Kidney (tissue), 13 donors: ENCODE measurements at regions not wholly inside any gene's neighbourhood (a gene's known extent, or its start where the extent isn't known, plus 50 kb on each side); places are given as distances from the start of the nearest gene placed in this dataset.

Experiments used
- DNase-seq, 5 donors: peaks; one replicate each; pipeline ENCODE4 v3.0.0-alpha.2; 2013 to 2020
- FAIRE-seq: peaks from 2 replicates; lab custom pipeline; 2012; peaks lifted over from hg19 to GRCh38; lab: Jason Lieb, UNC
- H3K27ac ChIP-seq, 2 donors: one replicate each; pipeline ENCODE4 v1.7.0; 2013; ENCODE audit warnings: low read depth in 2 of 2, low read length in 2 of 2, inconsistent platforms in 1 of 2
- H3K27me3 ChIP-seq: one replicate; pipeline ENCODE4 v1.7.1; 2013; ENCODE audit warnings: low read length, inconsistent platforms; ENCODE audit not compliant: control insufficient read depth, insufficient read depth
- H3K36me3 ChIP-seq, 3 donors: one replicate each; pipeline versions ENCODE4 v1.7.0 to v1.7.1; 2013; ENCODE audit warnings: low read length in 3 of 3, control low read depth in 1 of 3, inconsistent platforms in 1 of 3; ENCODE audit not compliant: insufficient read depth in 3 of 3, control insufficient read depth in 2 of 3
- H3K4me1 ChIP-seq, 3 donors: one replicate each; pipeline versions ENCODE4 v1.7.0 to v1.7.1; 2013; ENCODE audit warnings: low read length in 3 of 3, inconsistent platforms in 1 of 3, low read depth in 1 of 3; ENCODE audit not compliant: control insufficient read depth in 2 of 3, insufficient read depth in 2 of 3
- H3K4me3 ChIP-seq, 3 donors: one replicate each; pipeline versions ENCODE4 v1.7.0 to v1.8.1; 2013; ENCODE audit warnings: low read length in 3 of 3, control low read depth in 1 of 3, inconsistent platforms in 1 of 3
- H3K9ac ChIP-seq, 3 donors: one replicate each; pipeline versions ENCODE4 v1.7.0 to v1.7.1; 2013; ENCODE audit warnings: low read length in 3 of 3, control low read depth in 1 of 3, inconsistent platforms in 1 of 3
- H3K9me3 ChIP-seq, 3 donors: one replicate each; pipeline versions ENCODE4 v1.7.0 to v1.7.1; 2013; ENCODE audit warnings: low read length in 3 of 3, control low read depth in 1 of 3, inconsistent platforms in 1 of 3; ENCODE audit not compliant: control insufficient read depth in 2 of 3, insufficient read depth in 1 of 3
- intact Hi-C: fragments of 100-400 bp; cut with DNase I; formaldehyde crosslinking; loops from one replicate; pipeline ENCODE4 v1.11.1; 2022
- TF ChIP-seq, protein P1 (sequence below): IDR thresholded peaks from 3 replicates; pipeline ENCODE4 v1.5.1; 2012; ENCODE audit warnings: mild to moderate bottlenecking, moderate library complexity, borderline replicate concordance; ENCODE audit not compliant: insufficient read depth; ENCODE audit errors: extremely low read depth
- donor health status: control.
- donor health status: control.
- donor health status: control.
- donor health status: control.
- donor health status: control.
- donor health status: DM: yes; HTN: yes; CAD: no.
- donor health status: Normal renal cell carcinoma (clear cell type).

DNA sequence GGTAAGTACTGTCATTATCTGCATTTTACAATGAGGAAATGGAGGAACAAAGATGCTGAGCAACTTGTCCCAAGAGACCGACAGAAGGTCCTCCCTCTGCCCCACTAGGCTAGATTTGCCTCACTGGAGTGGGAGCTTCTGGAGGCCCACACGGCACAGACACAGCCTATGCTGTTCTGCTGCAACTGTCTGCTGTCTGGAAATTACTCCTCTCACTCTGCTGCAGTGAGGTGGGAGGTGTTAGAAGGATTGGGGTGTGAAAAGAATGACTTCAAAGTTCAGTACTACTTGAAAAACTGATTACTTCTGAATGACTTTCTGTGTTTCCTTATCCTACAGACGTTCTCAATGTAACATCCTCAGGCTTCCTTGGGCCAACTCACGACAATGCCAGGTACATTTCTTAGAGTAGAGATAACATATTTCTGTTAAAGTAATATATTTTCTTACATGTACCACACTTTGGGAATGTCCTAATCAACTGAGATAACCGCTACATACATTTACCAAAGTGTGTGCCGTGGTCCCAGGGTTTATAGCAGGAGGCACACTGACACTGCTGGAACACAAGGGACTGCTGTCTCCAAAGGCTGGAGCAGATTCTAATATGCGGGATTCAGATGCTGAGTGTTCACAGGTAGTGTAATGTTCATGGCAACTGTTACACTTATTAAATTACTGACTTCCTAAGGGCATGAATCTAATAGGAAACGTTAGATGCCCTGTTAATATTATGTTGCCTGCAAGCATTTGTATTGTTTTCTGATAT lies 53.5 kb upstream of the WASF3 start:
- no peak for DNase-seq
- no peak overlapping the region for H3K4me3 ChIP-seq
- intact Hi-C loops = no loop called here
- H3K27ac ChIP-seq = no peak overlapping the region
- no peak overlapping the region for H3K9ac ChIP-seq
- no peaks in the 10 kb centered on the region for H3K27me3 ChIP-seq
- no peaks in the 10 kb centered on the region for H3K4me1 ChIP-seq
- no peaks in the 10 kb centered on the region for H3K9me3 ChIP-seq
- no peaks in the 10 kb centered on the region for H3K36me3 ChIP-seq
- TF ChIP-seq, protein P1, sequence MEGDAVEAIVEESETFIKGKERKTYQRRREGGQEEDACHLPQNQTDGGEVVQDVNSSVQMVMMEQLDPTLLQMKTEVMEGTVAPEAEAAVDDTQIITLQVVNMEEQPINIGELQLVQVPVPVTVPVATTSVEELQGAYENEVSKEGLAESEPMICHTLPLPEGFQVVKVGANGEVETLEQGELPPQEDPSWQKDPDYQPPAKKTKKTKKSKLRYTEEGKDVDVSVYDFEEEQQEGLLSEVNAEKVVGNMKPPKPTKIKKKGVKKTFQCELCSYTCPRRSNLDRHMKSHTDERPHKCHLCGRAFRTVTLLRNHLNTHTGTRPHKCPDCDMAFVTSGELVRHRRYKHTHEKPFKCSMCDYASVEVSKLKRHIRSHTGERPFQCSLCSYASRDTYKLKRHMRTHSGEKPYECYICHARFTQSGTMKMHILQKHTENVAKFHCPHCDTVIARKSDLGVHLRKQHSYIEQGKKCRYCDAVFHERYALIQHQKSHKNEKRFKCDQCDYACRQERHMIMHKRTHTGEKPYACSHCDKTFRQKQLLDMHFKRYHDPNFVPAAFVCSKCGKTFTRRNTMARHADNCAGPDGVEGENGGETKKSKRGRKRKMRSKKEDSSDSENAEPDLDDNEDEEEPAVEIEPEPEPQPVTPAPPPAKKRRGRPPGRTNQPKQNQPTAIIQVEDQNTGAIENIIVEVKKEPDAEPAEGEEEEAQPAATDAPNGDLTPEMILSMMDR = no peak
- FAIRE-seq = no peak
